ENCODE measurements at regions not wholly inside any gene's neighbourhood (a gene's known extent, or its start where the extent isn't known, plus 50 kb on each side); places are given as distances from the start of the nearest gene placed in this dataset.

DNA sequence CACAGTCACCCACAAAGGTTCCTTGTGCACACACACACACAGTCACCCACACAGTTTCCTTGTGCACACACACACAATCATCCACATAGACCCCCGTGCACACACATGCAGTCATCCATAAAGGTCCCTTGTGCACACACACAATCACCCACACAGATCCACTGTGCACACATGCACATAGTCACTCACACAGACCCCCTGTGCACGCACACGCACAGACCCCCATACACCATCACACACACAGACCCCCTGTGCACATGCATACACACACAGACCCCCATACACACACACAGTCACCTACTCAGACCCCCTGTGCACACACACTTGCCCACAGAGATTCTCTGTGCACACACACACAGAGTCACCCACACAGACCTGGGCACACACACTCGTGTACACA, 107.1 kb downstream of the HSPH1 start:
- no peak for FAIRE-seq
- no peak for TF ChIP-seq POLR2A (IDR thresholded peaks at IDR 0.05; ENCODE audit: low read depth, low read length)
- DNase-seq (ENCODE audit: insufficient read length, low spot score): no peak

DNA sequence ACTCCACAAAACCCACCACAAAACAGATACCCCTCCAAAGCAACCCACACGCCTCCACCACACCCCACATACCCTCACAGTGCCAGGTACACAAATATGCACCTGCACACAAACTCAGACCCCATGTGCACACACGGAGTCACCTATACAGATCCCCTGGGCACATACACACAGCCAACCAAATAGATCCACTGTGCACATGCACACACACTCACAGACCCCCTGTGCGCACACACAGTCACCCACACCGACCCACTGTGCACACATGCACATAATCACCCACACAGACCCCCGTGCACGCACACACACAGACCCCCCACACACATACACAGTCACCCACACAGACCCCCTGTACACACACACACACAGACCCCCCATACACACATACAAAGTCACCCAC, 107.8 kb downstream of the HSPH1 start:
- no peak for FAIRE-seq
- DNase-seq (ENCODE audit: insufficient read length, low spot score): no peak
- TF ChIP-seq POLR2A (IDR thresholded peaks at IDR 0.05; ENCODE audit: low read depth, low read length): no peak

DNA sequence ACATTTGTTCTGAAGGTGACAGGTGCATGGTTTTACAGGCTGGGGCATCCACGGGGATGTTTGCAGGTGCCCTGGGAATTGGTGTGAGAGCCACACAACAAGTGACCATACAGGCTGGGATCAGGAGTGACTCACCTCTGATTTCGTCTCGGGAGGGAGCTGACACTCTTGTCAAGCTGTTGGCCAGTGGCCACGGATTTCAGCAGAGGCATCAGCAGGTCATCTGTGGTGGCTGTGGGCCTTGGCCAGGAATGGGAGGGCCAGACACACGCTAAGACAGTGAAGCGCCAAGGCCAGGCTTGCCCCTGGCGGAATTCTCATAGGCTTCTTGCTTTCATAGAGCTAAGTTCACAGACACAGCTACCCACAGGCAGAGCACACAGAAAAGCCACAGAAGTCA, 108.6 kb downstream of the HSPH1 start:
- TF ChIP-seq POLR2A (IDR thresholded peaks at IDR 0.05; ENCODE audit: low read depth, low read length): no peak
- FAIRE-seq (no peak), DNase-seq (ENCODE audit: insufficient read length, low spot score) (no peak)

DNA sequence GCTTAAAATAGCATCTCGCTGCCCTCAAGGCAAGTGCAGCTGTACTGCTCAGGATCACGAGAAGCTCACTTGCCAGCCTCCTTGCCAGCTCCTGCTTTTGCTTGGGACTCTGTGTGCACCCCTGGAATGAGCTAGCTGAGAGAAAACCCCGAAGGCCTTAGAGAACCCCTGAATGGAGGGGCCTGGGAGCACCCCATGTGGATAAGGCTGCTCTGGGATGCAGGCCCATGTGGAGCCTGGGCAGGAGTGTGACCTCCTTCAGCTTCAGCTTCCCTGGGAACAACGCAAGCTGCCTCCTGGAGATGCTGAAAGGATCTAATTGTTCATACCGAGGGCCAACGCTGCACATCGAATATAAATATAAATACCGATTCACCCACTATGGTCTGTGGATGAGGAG, 109.2 kb downstream of the HSPH1 start:
- DNase-seq (ENCODE audit: insufficient read length, low spot score) (no peak), FAIRE-seq (no peak)
- no peak for TF ChIP-seq POLR2A (IDR thresholded peaks at IDR 0.05; ENCODE audit: low read depth, low read length)

DNA sequence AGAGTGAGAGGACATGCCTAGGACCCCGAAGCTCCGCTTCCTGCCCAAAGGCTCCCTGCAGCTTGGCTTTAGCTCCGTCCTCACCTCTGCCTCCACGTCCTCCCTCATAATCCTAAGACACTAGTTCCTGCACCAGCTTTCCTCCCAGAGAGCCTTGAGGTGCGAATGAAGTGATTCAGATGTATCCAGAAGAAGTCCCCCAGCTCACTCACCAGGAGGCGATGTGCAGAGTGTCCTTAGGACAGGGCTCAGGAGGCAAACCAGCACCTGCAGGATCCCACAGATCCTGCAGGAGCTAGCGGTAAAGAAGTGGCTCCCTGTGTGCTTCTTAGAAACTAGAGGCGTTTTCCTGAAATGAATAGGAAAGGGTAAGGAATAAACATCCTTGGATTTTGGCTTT, 109.7 kb downstream of the HSPH1 start:
- FAIRE-seq (no peak), DNase-seq (ENCODE audit: insufficient read length, low spot score) (no peak)
- no peak for TF ChIP-seq POLR2A (IDR thresholded peaks at IDR 0.05; ENCODE audit: low read depth, low read length)

DNA sequence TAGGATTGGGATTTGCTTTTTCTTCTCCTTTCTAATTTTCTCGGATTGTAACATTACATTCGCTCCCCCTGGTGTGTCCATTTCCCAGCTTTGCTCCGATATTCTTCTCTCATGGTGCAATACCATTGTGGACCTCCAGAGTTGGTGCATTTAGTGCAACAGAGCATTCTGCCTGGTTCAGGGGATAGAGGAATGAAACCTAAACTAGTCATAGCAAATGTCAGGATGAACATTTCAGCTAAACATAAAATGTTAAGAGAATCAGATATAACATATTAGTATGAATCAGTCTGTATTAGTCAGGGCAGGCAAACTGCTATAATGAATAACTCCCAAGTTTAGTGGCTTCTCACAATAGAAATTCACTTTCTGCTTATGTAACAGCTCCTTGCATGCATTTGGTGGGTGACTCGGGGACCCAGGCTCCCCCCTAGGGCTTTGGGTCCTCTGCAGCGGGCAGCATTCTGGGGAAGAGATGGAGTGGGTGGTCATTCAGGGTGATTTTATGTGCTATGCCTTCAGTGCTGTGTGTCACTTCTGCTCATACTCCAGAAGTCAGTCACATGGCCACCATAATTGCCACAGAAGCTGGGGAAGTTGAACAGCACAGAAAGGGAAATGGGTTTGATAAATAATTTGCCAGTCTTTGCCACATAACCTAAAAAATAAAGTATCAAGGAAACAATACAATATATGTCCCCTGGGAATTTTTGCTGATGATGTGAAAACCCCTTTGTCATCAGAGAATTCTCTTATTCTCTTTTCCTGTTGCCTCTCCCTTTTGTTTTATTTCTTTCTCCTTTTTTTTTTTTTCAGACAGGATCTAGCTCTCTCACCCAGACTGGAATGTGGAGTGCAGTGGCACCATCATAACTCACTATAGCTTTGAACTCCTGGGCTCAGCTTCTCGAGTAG, 111.0 kb downstream of the HSPH1 start:
- no peak for TF ChIP-seq POLR2A (IDR thresholded peaks at IDR 0.05; ENCODE audit: low read depth, low read length)
- FAIRE-seq: no peak

DNA sequence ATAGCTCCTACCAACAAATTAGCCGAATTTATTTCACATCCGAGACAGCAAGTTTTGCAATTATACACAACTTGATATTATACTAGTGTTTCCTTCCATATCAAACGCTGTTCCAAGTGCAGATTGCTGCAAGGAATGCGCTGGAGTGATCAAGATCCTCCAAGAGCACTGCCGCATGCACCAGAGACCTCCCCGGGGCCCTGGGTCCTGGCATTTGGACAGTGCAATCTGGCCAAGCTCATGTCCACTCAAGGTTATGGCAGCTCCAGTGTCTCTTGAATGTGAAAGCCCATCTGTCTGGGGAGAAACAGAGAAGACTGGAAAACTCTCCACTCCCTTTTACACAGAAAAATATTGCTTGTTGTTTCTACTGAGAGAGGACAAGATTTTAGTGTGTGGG, 111.9 kb downstream of the HSPH1 start:
- no peak for TF ChIP-seq POLR2A (IDR thresholded peaks at IDR 0.05; ENCODE audit: low read depth, low read length)
- FAIRE-seq (no peak), DNase-seq (ENCODE audit: insufficient read length, low spot score) (no peak)

More for the DNA sequence above, 111.0 kb downstream of the HSPH1 start:
- DNase-seq (ENCODE audit: insufficient read length, low spot score): no peak

DNA sequence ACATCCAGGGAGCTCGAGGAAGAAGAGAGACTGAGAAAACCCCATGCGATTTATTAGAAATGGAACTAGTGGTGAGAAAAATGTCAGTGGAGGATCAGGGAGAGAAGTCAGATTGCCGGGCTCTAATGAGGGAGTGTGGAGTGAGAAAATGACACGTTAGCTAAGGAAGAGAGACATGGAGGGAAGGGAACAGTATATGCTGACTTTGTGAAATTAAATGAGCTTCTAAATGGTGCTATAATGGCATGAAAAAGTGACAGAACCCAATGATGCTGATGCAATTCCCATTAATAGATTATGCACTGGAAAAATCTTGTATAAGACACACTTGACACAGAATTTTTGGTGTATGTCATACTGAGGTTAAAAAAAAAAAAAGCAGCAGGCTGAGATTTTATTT, 112.6 kb downstream of the HSPH1 start:
- TF ChIP-seq POLR2A (IDR thresholded peaks at IDR 0.05; ENCODE audit: low read depth, low read length): no peak
- FAIRE-seq (no peak), DNase-seq (ENCODE audit: insufficient read length, low spot score) (no peak)

DNA sequence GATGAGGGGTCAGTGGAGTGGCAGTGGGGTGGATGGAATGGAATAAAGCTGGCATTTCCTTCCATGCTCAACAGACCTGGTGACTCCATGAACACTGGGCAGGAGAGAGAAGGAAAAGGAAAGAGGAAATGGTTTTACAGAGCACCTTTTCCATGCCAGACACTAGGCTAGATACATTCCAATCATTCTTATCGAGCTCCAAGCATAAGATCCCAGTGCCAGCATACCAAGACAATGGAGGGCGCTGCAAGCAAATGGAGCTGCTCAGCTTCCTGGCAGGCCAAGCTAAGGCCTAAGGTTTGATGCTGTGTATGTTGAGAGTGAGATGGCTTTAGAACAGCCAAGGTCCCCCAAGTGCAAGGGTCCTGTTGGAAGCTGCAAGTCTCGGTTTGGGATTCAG, 113.2 kb downstream of the HSPH1 start:
- FAIRE-seq: no peak

DNA sequence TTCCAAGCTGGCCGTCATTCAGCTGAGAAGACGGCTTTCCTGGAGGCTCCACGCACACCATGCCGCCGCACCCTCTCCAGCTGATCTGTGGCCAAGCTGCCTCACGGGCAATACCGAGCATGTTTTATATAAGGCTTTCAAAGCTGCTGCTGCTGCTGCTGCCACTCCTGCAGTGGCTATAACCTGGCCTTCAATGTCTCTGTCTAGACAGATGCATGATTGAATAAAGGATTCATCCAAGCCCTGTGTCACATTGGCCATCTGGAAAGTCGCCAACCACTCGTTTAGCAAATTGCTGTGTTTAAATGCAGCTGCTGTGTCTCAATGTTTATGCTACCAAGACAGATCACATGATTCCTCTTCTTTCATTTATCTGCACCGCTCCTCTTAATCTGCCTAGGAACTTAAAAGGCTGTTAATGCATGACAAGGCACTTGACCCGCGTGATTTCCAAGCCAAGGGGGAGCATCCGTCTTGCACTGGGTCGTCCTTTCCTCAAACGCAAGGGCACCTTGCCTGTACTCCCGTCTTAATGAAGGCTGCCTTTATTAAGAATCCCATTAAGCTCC, 114.3 kb downstream of the TEX26 start:
- no peak for TF ChIP-seq POLR2A (IDR thresholded peaks at IDR 0.05; ENCODE audit: low read depth, low read length)
- no peak for FAIRE-seq
- no peak for DNase-seq (ENCODE audit: insufficient read length, low spot score)

More for the DNA sequence above, 113.2 kb downstream of the HSPH1 start:
- no peak for DNase-seq (ENCODE audit: insufficient read length, low spot score)
- TF ChIP-seq POLR2A (IDR thresholded peaks at IDR 0.05; ENCODE audit: low read depth, low read length): no peak

DNA sequence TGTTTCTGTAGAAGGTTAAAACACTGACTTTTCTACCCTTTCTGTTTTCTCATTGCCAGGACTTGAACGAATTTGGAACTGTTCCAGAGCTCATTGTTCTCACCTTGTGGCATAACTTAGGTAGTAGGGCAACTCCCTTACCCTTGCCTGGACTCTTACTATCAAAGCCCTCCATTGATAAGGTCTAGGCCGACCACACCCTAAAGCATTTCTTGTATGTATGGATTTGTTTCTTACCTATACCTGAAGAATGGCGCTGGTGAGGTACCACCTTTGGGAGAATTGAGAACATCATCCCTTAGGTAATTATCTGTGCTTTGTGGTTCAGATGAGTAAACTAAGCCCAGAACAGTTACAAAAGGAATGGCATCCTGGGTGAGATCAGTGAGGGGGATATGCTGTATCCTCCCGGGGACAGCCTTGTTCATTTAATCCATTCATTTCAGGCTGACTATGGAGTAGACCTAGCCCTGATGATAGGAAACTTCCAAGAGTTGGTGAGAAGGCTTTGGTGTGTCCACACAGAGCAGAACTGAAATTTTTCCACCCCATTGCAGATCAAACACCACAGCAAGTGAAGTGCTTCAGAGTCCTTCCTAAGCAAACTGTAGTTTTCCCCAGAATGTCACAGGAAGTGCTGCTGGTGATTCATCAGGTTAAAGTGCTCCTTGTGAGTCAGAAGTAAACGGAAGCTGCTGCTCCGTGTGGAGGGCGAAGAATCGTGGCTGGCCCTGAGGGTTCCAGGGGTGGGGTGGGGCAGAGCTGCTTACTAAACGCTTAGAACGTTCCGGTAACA, 113.0 kb downstream of the TEX26 start:
- DNase-seq (ENCODE audit: insufficient read length, low spot score) (peak; percentile 62), FAIRE-seq (no peak)
- no peak for TF ChIP-seq POLR2A (IDR thresholded peaks at IDR 0.05; ENCODE audit: low read depth, low read length)

DNA sequence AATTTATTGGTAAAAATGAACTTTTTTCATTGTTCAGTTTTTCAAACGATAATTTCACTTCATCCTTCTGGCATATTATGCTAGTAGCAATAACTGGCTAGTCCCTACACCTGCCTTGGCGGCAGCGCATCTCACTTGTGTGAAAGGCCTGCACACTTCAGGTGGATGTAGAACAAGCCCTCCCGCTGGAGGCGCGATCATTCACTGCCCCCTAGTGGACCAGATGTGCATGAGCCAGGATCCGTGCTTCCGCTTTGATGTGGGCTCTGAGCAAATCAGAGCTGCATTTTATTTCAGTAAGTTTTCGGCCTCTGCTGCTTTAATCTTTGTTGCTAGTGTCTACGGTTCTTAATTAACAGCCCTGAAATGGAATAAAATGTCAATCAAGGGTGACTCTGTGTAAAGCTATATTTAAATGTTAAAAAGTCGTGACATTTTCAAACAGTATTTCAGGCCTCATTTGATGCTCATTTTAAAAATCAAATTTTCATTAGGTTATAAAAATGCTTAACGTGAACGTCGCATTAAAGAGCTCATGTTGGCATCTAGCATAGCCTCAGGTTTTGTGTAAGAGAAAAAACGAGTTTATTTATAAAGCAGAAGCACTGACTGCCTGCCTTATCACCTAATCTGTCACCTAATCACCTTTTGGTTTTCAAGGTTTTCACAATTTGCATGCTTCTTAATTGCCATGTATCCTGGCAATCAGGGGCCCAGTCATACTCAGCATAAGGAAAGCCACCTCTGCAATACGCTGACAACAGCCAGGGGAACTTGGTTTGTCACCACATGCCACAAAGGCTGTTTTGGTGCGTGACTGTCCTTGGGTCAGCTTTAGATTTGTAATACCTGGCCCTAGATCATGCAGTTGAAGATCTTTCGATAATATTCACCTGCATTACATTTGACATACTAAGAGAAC, 112.2 kb downstream of the TEX26 start:
- FAIRE-seq: no peak
- TF ChIP-seq POLR2A (IDR thresholded peaks at IDR 0.05; ENCODE audit: low read depth, low read length): no peak
- DNase-seq (ENCODE audit: insufficient read length, low spot score): peak; percentile 35

DNA sequence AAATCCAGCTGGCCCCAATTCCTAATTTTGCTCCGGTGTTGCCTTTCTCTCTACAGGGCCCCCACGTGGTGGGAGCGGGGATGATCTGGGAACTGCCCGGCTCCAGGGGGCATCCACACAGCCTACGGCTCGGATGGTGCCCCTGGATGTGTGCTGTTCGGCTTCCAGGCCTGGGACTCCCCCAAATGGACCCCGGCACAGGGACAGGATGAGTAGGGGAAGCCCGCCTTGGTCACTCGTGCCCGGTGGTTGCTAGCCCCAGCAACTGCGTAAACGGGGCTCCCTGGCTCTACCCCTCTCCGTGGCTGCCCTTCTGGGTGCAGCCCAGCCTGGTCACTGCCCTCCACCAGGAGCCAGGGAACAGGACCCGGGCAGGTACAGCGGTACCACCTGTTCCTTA, 111.5 kb downstream of the TEX26 start:
- TF ChIP-seq POLR2A (IDR thresholded peaks at IDR 0.05; ENCODE audit: low read depth, low read length): no peak
- DNase-seq (ENCODE audit: insufficient read length, low spot score) (no peak), FAIRE-seq (no peak)
